Stimulated activated effector memory CD8-positive, alpha-beta T cell treated with anti-CD3 and anti-CD28 coated beads, Interleukin-12 subunit alpha, Interleukin-12 subunit beta, amount 100 ng/mL, for 72 hours (primary cell): ENCODE measurements at regions not wholly inside any gene's neighbourhood (a gene's known extent, or its start where the extent isn't known, plus 50 kb on each side); places are given as distances from the start of the nearest gene placed in this dataset.

ENCODE experiments used
- ATAC-seq: fragments of 150-1000 bp; cut with Tn5 transposase; 2 replicates; pipeline ENCODE4 v1.10.0; 2021
- DNase-seq, 2 donors: peaks; one replicate each; pipeline ENCODE4 v3.0.0; 2021 to 2022; ENCODE audit warnings: low spot score in 2 of 2
- H3K27ac Mint-ChIP-seq: one replicate; pipeline ENCODE4 v1.8.0; 2022; ENCODE audit warnings: mild to moderate bottlenecking, mixed read lengths
- H3K36me3 Mint-ChIP-seq: one replicate; pipeline ENCODE4 v1.8.0; 2022; ENCODE audit warnings: mild to moderate bottlenecking, mixed read lengths
- H3K4me1 Mint-ChIP-seq: one replicate; pipeline ENCODE4 v1.8.0; 2022; ENCODE audit warnings: mixed read lengths
- H3K4me3 Mint-ChIP-seq: one replicate; pipeline ENCODE4 v1.8.0; 2022; ENCODE audit warnings: mild to moderate bottlenecking, mixed read lengths
- H3K9me3 Mint-ChIP-seq: one replicate; pipeline ENCODE4 v1.8.0; 2022; ENCODE audit warnings: mixed read lengths

GRCh38 chr9:28287455-28287854 is 714.2 kb upstream of the C9orf72 start:
- ATAC-seq: no peak
- Mint-ChIP-seq H3K36me3 (no peaks in the 10 kb centered on the region), H3K4me3 (no peak overlapping the region), H3K9me3 (peaks cover 19% of the 10 kb centered on the region), H3K27ac (no peak overlapping the region), H3K4me1 (no peaks in the 10 kb centered on the region)
- DNase-seq: no peak

GRCh38 chr9:28289746-28290145 is 716.5 kb upstream of the C9orf72 start:
- H3K9me3 Mint-ChIP-seq: peaks cover 16% of the 10 kb centered on the region
- DNase-seq: no peak
- H3K4me3 Mint-ChIP-seq: no peak overlapping the region
- no peaks in the 10 kb centered on the region for H3K4me1 Mint-ChIP-seq
- no peak for ATAC-seq
- no peaks in the 10 kb centered on the region for H3K36me3 Mint-ChIP-seq
- no peak overlapping the region for H3K27ac Mint-ChIP-seq

GRCh38 chr9:28293369-28294090 is 720.2 kb upstream of the C9orf72 start:
- no peak for ATAC-seq
- H3K36me3 Mint-ChIP-seq: no peaks in the 10 kb centered on the region
- peaks cover 10% of the 10 kb centered on the region for H3K9me3 Mint-ChIP-seq

GRCh38 chr9:28301281-28301680 is 728.0 kb upstream of the C9orf72 start:
- no peaks in the 10 kb centered on the region for H3K4me1 Mint-ChIP-seq
- DNase-seq: no peak
- H3K4me3 Mint-ChIP-seq: no peak overlapping the region
- H3K27ac Mint-ChIP-seq: no peak overlapping the region
- H3K36me3 Mint-ChIP-seq: no peaks in the 10 kb centered on the region
- peaks cover 12% of the 10 kb centered on the region for H3K9me3 Mint-ChIP-seq
- ATAC-seq: no peak

More at GRCh38 chr9:28293369-28294090, 720.2 kb upstream of the C9orf72 start:
- H3K4me1 Mint-ChIP-seq: no peaks in the 10 kb centered on the region
- H3K27ac Mint-ChIP-seq: no peak overlapping the region
- no peak overlapping the region for H3K4me3 Mint-ChIP-seq
- DNase-seq: no peak

GRCh38 chr9:28317745-28318144 is 744.5 kb upstream of the C9orf72 start:
- no peak for ATAC-seq
- DNase-seq: no peak
- H3K27ac Mint-ChIP-seq: no peak overlapping the region
- no peak overlapping the region for H3K4me3 Mint-ChIP-seq
- H3K36me3 Mint-ChIP-seq: no peaks in the 10 kb centered on the region
- H3K9me3 Mint-ChIP-seq: peaks cover 3% of the 10 kb centered on the region
- no peaks in the 10 kb centered on the region for H3K4me1 Mint-ChIP-seq

GRCh38 chr9:28318515-28318914 is 745.2 kb upstream of the C9orf72 start:
- Mint-ChIP-seq H3K9me3 (peaks cover 3% of the 10 kb centered on the region), H3K4me3 (no peak overlapping the region), H3K4me1 (no peaks in the 10 kb centered on the region), H3K27ac (no peak overlapping the region), H3K36me3 (no peaks in the 10 kb centered on the region)
- no peak for ATAC-seq
- no peak for DNase-seq

GRCh38 chr9:28319981-28320380 is 746.7 kb upstream of the C9orf72 start:
- Mint-ChIP-seq H3K9me3 (peaks cover 3% of the 10 kb centered on the region), H3K4me1 (no peaks in the 10 kb centered on the region), H3K27ac (no peak overlapping the region), H3K4me3 (no peak overlapping the region), H3K36me3 (no peaks in the 10 kb centered on the region)
- DNase-seq (no peak), ATAC-seq (no peak)

GRCh38 chr9:28320616-28321015 is 747.3 kb upstream of the C9orf72 start:
- Mint-ChIP-seq H3K27ac (no peak overlapping the region), H3K36me3 (no peaks in the 10 kb centered on the region), H3K4me1 (no peaks in the 10 kb centered on the region), H3K9me3 (peaks cover 6% of the 10 kb centered on the region), H3K4me3 (no peak overlapping the region)
- ATAC-seq: no peak
- no peak for DNase-seq

GRCh38 chr9:28329323-28329722 is 756.0 kb upstream of the C9orf72 start:
- Mint-ChIP-seq H3K4me3 (no peak overlapping the region), H3K36me3 (no peaks in the 10 kb centered on the region), H3K4me1 (no peaks in the 10 kb centered on the region), H3K9me3 (peaks cover 23% of the 10 kb centered on the region), H3K27ac (no peak overlapping the region)
- DNase-seq (no peak), ATAC-seq (no peak)

GRCh38 chr9:28332648-28333047 is 759.4 kb upstream of the C9orf72 start:
- H3K9me3 Mint-ChIP-seq: peaks cover 15% of the 10 kb centered on the region
- H3K36me3 Mint-ChIP-seq: no peaks in the 10 kb centered on the region
- no peak for ATAC-seq
- H3K4me1 Mint-ChIP-seq: no peaks in the 10 kb centered on the region
- no peak for DNase-seq
- no peak overlapping the region for H3K4me3 Mint-ChIP-seq
- no peak overlapping the region for H3K27ac Mint-ChIP-seq

GRCh38 chr9:28341913-28342312 is 768.6 kb upstream of the C9orf72 start:
- Mint-ChIP-seq H3K9me3 (peaks cover 11% of the 10 kb centered on the region), H3K4me1 (no peaks in the 10 kb centered on the region), H3K36me3 (no peaks in the 10 kb centered on the region), H3K27ac (no peak overlapping the region), H3K4me3 (no peak overlapping the region)
- DNase-seq (no peak), ATAC-seq (no peak)

GRCh38 chr9:28342815-28343338 is 769.6 kb upstream of the C9orf72 start:
- no peak for ATAC-seq

GRCh38 chr9:28363151-28363562 is 789.9 kb upstream of the C9orf72 start:
- H3K27ac Mint-ChIP-seq: no peak overlapping the region
- no peaks in the 10 kb centered on the region for H3K4me1 Mint-ChIP-seq
- no peak overlapping the region for H3K4me3 Mint-ChIP-seq
- ATAC-seq (no peak), DNase-seq (no peak)
- no peaks in the 10 kb centered on the region for H3K36me3 Mint-ChIP-seq
- peaks cover 29% of the 10 kb centered on the region for H3K9me3 Mint-ChIP-seq

More at GRCh38 chr9:28342815-28343338, 769.6 kb upstream of the C9orf72 start:
- no peaks in the 10 kb centered on the region for H3K4me1 Mint-ChIP-seq
- peaks cover 19% of the 10 kb centered on the region for H3K9me3 Mint-ChIP-seq
- no peak overlapping the region for H3K27ac Mint-ChIP-seq
- H3K36me3 Mint-ChIP-seq: no peaks in the 10 kb centered on the region
- H3K4me3 Mint-ChIP-seq: no peak overlapping the region
- no peak for DNase-seq

GRCh38 chr9:28365020-28365640 is 791.8 kb upstream of the C9orf72 start:
- no peaks in the 10 kb centered on the region for H3K36me3 Mint-ChIP-seq
- ATAC-seq (no peak), DNase-seq (no peak)
- no peaks in the 10 kb centered on the region for H3K4me1 Mint-ChIP-seq
- no peak overlapping the region for H3K27ac Mint-ChIP-seq
- no peak overlapping the region for H3K4me3 Mint-ChIP-seq
- peaks cover 29% of the 10 kb centered on the region for H3K9me3 Mint-ChIP-seq

GRCh38 chr9:28365728-28366127 is 792.4 kb upstream of the C9orf72 start:
- no peak for ATAC-seq
- Mint-ChIP-seq H3K9me3 (peaks cover 26% of the 10 kb centered on the region), H3K4me3 (no peak overlapping the region), H3K36me3 (no peaks in the 10 kb centered on the region), H3K4me1 (no peaks in the 10 kb centered on the region), H3K27ac (no peak overlapping the region)
- DNase-seq: no peak

GRCh38 chr9:28378231-28378630 is 805.0 kb upstream of the C9orf72 start:
- Mint-ChIP-seq H3K4me3 (no peak overlapping the region), H3K4me1 (no peaks in the 10 kb centered on the region), H3K36me3 (no peaks in the 10 kb centered on the region), H3K9me3 (peaks cover 13% of the 10 kb centered on the region), H3K27ac (no peak overlapping the region)
- DNase-seq: no peak
- no peak for ATAC-seq
